Right lobe of liver (tissue), 4 donors: ENCODE measurements at regions not wholly inside any gene's neighbourhood (a gene's known extent, or its start where the extent isn't known, plus 50 kb on each side); places are given as distances from the start of the nearest gene placed in this dataset.

Source experiments
- CTCF ChIP-seq, 4 donors: fragments of 200-600 bp in 3 of 4; fragments of 450-650 bp in 1 of 4; IDR thresholded peaks; one replicate each; pipeline versions ENCODE4 v1.5.1 to v1.8.0; 2016 to 2022; ENCODE audit warnings: antibody characterized with exemption in 4 of 4, mild to moderate bottlenecking in 2 of 4
- POLR2A ChIP-seq: fragments of 450-650 bp; IDR thresholded peaks from one replicate; pipeline ENCODE4 v1.6.1; 2017; ENCODE audit warnings: antibody characterized with exemption, mild to moderate bottlenecking
- donor health status: DM: no; HTN: no; CAD: no.
- donor health status: DM: no; HTN: no; CAD: no.
- donor health status: DM: no; HTN: yes; CAD: no.

GRCh38 chr3:21067031-21067813 is 683.8 kb downstream of the ZNF385D start:
- TF ChIP-seq CTCF (IDR thresholded peaks at IDR 0.05) (no peak), POLR2A (no peak)
